ENCODE measurements at regions not wholly inside any gene's neighbourhood (a gene's known extent, or its start where the extent isn't known, plus 50 kb on each side); places are given as distances from the start of the nearest gene placed in this dataset.
A peak's percentile ranks its signal among the peaks of the same experiment; 100 is the strongest.

DNA sequence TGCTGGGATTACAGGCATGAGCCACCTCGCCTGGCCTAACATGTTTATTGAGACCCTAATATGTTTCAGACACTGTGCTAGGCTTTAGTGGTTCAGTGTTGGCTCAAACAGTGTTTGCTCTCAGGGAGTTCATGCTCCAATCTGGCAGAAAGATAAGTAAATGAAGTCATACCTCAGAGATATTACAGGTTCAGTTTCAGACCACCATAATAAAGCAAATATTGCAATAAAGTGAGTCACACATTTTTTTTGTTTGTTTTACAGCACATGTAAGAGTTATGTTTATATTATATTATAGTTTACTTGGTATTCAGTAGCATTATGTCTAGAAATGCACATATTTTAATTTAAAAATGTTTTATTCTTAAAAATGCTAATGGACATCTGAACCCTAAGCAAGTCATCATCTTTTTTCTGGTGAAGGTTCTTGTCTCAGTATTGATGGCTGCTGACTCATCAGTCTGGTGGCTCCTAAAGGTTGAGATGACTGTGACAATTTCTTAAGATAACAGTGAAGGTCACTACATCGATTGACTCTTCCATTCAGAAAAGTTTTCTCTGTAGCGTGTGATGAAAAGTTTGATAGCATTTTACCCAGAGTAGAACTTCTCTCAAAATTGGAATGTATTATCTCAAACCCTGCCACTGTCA is 243.0 kb upstream of the ANO5 start (continued):
- no peak for TF ChIP-seq EHF (CRISPR knock-in tag; IDR thresholded peaks at IDR 0.05)
- no peak for TF ChIP-seq KDM5A (IDR thresholded peaks at IDR 0.05)
- no peak for TF ChIP-seq TFCP2L1 (CRISPR knock-in tag; IDR thresholded peaks at IDR 0.05)
- peak; percentile 52 to 77; a peak in 3 of 4 replicates for TF ChIP-seq CEBPB (IDR thresholded peaks at IDR 0.05)
- TF ChIP-seq FOSB (CRISPR knock-in tag; IDR thresholded peaks at IDR 0.05) = no peak
- TF ChIP-seq BHLHE40 (IDR thresholded peaks at IDR 0.05; ENCODE audit: low read depth, low read length) = no peak
- TF ChIP-seq TP53 (CRISPR knock-in tag; IDR thresholded peaks at IDR 0.05) = no peak

DNA sequence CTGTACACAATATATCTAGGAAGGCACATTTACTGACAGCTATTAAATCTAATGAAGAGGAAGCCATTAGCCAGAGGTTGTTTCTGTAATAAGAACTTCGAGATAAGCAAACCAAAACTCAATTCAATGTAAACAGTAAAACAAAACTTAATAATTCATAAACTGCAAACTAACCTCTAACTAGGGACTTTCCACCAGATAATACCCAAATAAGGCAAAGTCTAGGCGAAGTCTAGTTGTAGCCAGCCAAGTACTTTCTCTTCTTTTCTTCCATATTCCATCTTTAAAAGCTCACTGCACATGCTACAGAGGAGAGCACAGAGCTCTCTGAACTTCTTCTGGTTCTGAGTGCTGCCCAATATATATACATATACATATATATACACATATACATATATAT is 229.9 kb upstream of the ANO5 start:
- 0 out of 3 replicates have a peak, but pooled peaks cover 4% of the 10 kb centered on the region for H3K4me1 ChIP-seq
- WGBS (ENCODE audit: missing lambda C conversion rate) = 7% methylated on average over 2 of the region's 2 CpGs
- POLR2A ChIA-PET = no interaction called here
- TF ChIP-seq RFX5 (IDR thresholded peaks at IDR 0.05) (no peak), ZC3H11A (IDR thresholded peaks at IDR 0.05) (no peak), MYC (IDR thresholded peaks at IDR 0.05; ENCODE audit: borderline replicate concordance, low read length) (no peak), SMC3 (IDR thresholded peaks at IDR 0.05) (no peak), SREBF2 (IDR thresholded peaks at IDR 0.05) (no peak), CEBPB (IDR thresholded peaks at IDR 0.05) (no peak), RARB (CRISPR knock-in tag; IDR thresholded peaks at IDR 0.05) (no peak), HEYL (CRISPR knock-in tag; IDR thresholded peaks at IDR 0.05) (no peak), TFCP2L1 (CRISPR knock-in tag; IDR thresholded peaks at IDR 0.05) (no peak), FOXS1 (CRISPR knock-in tag; IDR thresholded peaks at IDR 0.05) (no peak), RAD21 (conservative IDR thresholded peaks at IDR 0.05 in 1 of 2, IDR thresholded peaks at IDR 0.05 in 1 of 2) (no peak), TP53 (CRISPR knock-in tag; IDR thresholded peaks at IDR 0.05) (no peak), CHD4 (IDR thresholded peaks at IDR 0.05; ENCODE audit: borderline replicate concordance) (no peak), KDM1A (IDR thresholded peaks at IDR 0.05; ENCODE audit: low read depth) (no peak), EHMT2 (IDR thresholded peaks at IDR 0.05; ENCODE audit: low read depth) (no peak)
- TF ChIP-seq, protein P1, sequence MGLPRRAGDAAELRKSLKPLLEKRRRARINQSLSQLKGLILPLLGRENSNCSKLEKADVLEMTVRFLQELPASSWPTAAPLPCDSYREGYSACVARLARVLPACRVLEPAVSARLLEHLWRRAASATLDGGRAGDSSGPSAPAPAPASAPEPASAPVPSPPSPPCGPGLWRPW (IDR thresholded peaks at IDR 0.05) = no peak
- TF ChIP-seq, protein P2, sequence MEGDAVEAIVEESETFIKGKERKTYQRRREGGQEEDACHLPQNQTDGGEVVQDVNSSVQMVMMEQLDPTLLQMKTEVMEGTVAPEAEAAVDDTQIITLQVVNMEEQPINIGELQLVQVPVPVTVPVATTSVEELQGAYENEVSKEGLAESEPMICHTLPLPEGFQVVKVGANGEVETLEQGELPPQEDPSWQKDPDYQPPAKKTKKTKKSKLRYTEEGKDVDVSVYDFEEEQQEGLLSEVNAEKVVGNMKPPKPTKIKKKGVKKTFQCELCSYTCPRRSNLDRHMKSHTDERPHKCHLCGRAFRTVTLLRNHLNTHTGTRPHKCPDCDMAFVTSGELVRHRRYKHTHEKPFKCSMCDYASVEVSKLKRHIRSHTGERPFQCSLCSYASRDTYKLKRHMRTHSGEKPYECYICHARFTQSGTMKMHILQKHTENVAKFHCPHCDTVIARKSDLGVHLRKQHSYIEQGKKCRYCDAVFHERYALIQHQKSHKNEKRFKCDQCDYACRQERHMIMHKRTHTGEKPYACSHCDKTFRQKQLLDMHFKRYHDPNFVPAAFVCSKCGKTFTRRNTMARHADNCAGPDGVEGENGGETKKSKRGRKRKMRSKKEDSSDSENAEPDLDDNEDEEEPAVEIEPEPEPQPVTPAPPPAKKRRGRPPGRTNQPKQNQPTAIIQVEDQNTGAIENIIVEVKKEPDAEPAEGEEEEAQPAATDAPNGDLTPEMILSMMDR (IDR thresholded peaks at IDR 0.05) = no peak
- TF ChIP-seq, protein P3, sequence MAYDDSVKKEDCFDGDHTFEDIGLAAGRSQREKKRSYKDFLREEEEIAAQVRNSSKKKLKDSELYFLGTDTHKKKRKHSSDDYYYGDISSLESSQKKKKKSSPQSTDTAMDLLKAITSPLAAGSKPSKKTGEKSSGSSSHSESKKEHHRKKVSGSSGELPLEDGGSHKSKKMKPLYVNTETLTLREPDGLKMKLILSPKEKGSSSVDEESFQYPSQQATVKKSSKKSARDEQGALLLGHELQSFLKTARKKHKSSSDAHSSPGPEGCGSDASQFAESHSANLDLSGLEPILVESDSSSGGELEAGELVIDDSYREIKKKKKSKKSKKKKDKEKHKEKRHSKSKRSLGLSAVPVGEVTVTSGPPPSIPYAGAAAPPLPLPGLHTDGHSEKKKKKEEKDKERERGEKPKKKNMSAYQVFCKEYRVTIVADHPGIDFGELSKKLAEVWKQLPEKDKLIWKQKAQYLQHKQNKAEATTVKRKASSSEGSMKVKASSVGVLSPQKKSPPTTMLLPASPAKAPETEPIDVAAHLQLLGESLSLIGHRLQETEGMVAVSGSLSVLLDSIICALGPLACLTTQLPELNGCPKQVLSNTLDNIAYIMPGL (CRISPR knock-in tag; IDR thresholded peaks at IDR 0.05; ENCODE audit: borderline replicate concordance) = no peak
- H3K4me3 ChIP-seq = no peak overlapping the region
- no peak for ATAC-seq
- no peaks in the 10 kb centered on the region for H3K9me3 ChIP-seq
- no peak for FAIRE-seq
- H3K27ac ChIP-seq = no peak overlapping the region
- CTCF ChIA-PET = interaction anchor here (1.2 kb wide), 1 partner anchor 25 kb away, joined by 3 read pairs; no protein-coding TSS in a partner anchor
- H3K4me2 ChIP-seq = no peak overlapping the region
- no peak for DNase-seq (ENCODE audit: low read depth in 1 of 2, low spot score in 1 of 2)

DNA sequence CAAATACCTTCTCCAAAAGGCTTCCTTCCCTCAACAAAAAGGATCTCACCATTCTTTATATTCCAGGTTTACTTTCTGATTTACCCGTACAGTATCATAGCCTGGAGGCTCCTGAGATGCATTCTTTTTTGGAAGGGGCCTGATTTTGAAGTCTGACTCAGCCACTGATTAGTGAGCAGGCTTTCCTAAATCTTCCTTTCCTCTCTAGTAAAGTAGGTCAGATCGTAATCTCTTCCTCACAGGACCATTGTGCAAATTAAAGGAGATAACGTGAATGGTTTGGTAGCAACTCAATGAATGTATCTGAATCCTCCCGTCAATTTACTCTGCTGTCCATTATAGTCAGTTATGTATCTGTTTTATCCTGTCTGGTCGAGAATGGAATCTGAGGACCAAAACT is 227.7 kb upstream of the ANO5 start:
- no peak overlapping the region for H3K4me2 ChIP-seq
- H3K4me1 ChIP-seq = no peaks in the 10 kb centered on the region
- ATAC-seq (no peak), FAIRE-seq (no peak), DNase-seq (ENCODE audit: low read depth in 1 of 2, low spot score in 1 of 2) (no peak)
- no peak overlapping the region for H3K4me3 ChIP-seq
- ChIA-PET CTCF (no interaction called here), POLR2A (no interaction called here)
- H3K27ac ChIP-seq = no peak overlapping the region
- H3K9me3 ChIP-seq = no peaks in the 10 kb centered on the region
- TF ChIP-seq CHD2 (IDR thresholded peaks at IDR 0.05; ENCODE audit: low read length, partially characterized antibody) (no peak), ZC3H11A (IDR thresholded peaks at IDR 0.05) (no peak), RFX5 (IDR thresholded peaks at IDR 0.05) (no peak), ZNF302 (CRISPR knock-in tag; IDR thresholded peaks at IDR 0.05) (no peak), JUNB (IDR thresholded peaks at IDR 0.05) (no peak), GATA3 (IDR thresholded peaks at IDR 0.05; ENCODE audit: borderline replicate concordance) (no peak), EHF (CRISPR knock-in tag; IDR thresholded peaks at IDR 0.05) (no peak), NR3C1 (IDR thresholded peaks at IDR 0.05) (no peak), CHD4 (IDR thresholded peaks at IDR 0.05; ENCODE audit: borderline replicate concordance) (no peak), TFCP2L1 (CRISPR knock-in tag; IDR thresholded peaks at IDR 0.05) (no peak), NFE2L2 (conservative IDR thresholded peaks at IDR 0.05; ENCODE audit: low read length) (no peak), CBX8 (IDR thresholded peaks at IDR 0.05) (no peak), RNF2 (IDR thresholded peaks at IDR 0.05; ENCODE audit: borderline replicate concordance, low read depth) (no peak)
- TF ChIP-seq, protein P4, sequence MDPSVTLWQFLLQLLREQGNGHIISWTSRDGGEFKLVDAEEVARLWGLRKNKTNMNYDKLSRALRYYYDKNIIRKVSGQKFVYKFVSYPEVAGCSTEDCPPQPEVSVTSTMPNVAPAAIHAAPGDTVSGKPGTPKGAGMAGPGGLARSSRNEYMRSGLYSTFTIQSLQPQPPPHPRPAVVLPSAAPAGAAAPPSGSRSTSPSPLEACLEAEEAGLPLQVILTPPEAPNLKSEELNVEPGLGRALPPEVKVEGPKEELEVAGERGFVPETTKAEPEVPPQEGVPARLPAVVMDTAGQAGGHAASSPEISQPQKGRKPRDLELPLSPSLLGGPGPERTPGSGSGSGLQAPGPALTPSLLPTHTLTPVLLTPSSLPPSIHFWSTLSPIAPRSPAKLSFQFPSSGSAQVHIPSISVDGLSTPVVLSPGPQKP (IDR thresholded peaks at IDR 0.05; ENCODE audit: low read depth, low read length) = no peak
- TF ChIP-seq, protein P1 (IDR thresholded peaks at IDR 0.05) = no peak
- TF ChIP-seq, protein P5, sequence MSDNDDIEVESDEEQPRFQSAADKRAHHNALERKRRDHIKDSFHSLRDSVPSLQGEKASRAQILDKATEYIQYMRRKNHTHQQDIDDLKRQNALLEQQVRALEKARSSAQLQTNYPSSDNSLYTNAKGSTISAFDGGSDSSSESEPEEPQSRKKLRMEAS (IDR thresholded peaks at IDR 0.05) = no peak
- 34% methylated on average over 5 of the region's 5 CpGs for WGBS (ENCODE audit: missing lambda C conversion rate)

Measured in A549 (cell line).